ENCODE measurements at regions not wholly inside any gene's neighbourhood (a gene's known extent, or its start where the extent isn't known, plus 50 kb on each side); places are given as distances from the start of the nearest gene placed in this dataset.

GRCh38 chr13:19055611-19056010 is 126.0 kb downstream of the TUBA3C start:
- TF ChIP-seq CTCF (IDR thresholded peaks at IDR 0.05; ENCODE audit: insufficient read depth, low read length) = no peak
- no peak for TF ChIP-seq GABPA (IDR thresholded peaks at IDR 0.05; ENCODE audit: low read depth)
- no peak for TF ChIP-seq REST (IDR thresholded peaks at IDR 0.05; ENCODE audit: insufficient replicate concordance, low read depth)
- TF ChIP-seq POLR2AphosphoS5 (IDR thresholded peaks at IDR 0.05; ENCODE audit: low read depth) = no peak
- TF ChIP-seq SPI1 (IDR thresholded peaks at IDR 0.05; ENCODE audit: borderline replicate concordance, low read depth) = no peak
